ENCODE measurements at regions not wholly inside any gene's neighbourhood (a gene's known extent, or its start where the extent isn't known, plus 50 kb on each side); places are given as distances from the start of the nearest gene placed in this dataset.
"Not testable (repeated sequence)": the region's sequence is repeated elsewhere in the genome, so short reads cannot be mapped to it uniquely, and the experiment has no call there.

- no peak for TF ChIP-seq CTCF (conservative IDR thresholded peaks at IDR 0.05; ENCODE audit: low read depth, low read length)
- DNase-seq (ENCODE audit: low read depth), result no peak
These were observed 348.3 kb downstream of the ACTR3B start for GRCh38 chr7:153107826-153108225.

GRCh38 chr7:153109566-153109965 lies 350.0 kb downstream of the ACTR3B start:
- no peak for DNase-seq (ENCODE audit: low read depth)
- no peak for TF ChIP-seq CTCF (conservative IDR thresholded peaks at IDR 0.05; ENCODE audit: low read depth, low read length)
- H3K4me3 ChIP-seq (ENCODE audit: low read depth, low read length), result no peak overlapping the region

More at GRCh38 chr7:153107826-153108225, 348.3 kb downstream of the ACTR3B start:
- no peak overlapping the region for H3K4me3 ChIP-seq (ENCODE audit: low read depth, low read length)

GRCh38 chr7:153110606-153111005 lies 351.1 kb downstream of the ACTR3B start:
- no peak for TF ChIP-seq CTCF (conservative IDR thresholded peaks at IDR 0.05; ENCODE audit: low read depth, low read length)
- DNase-seq (ENCODE audit: low read depth), result no peak
- no peak overlapping the region for H3K4me3 ChIP-seq (ENCODE audit: low read depth, low read length)

GRCh38 chr7:153122255-153122654 lies 362.7 kb downstream of the ACTR3B start:
- DNase-seq (ENCODE audit: low read depth); H3K4me3 ChIP-seq (ENCODE audit: low read depth, low read length): not testable (repeated sequence)

GRCh38 chr7:153130052-153130451 lies 370.5 kb downstream of the ACTR3B start:
- no peak for TF ChIP-seq CTCF (conservative IDR thresholded peaks at IDR 0.05; ENCODE audit: low read depth, low read length)
- DNase-seq (ENCODE audit: low read depth), result no peak

GRCh38 chr7:153151766-153152165 lies 392.2 kb downstream of the ACTR3B start:
- no peak overlapping the region for H3K4me3 ChIP-seq (ENCODE audit: low read depth, low read length)
- no peak for TF ChIP-seq CTCF (conservative IDR thresholded peaks at IDR 0.05; ENCODE audit: low read depth, low read length)
- DNase-seq (ENCODE audit: low read depth), result no peak

More at GRCh38 chr7:153130052-153130451, 370.5 kb downstream of the ACTR3B start:
- no peak overlapping the region for H3K4me3 ChIP-seq (ENCODE audit: low read depth, low read length)

GRCh38 chr7:153152801-153153422 lies 393.4 kb downstream of the ACTR3B start:
- no peak overlapping the region for H3K4me3 ChIP-seq (ENCODE audit: low read depth, low read length)
- TF ChIP-seq CTCF (conservative IDR thresholded peaks at IDR 0.05; ENCODE audit: low read depth, low read length), result no peak
- no peak for DNase-seq (ENCODE audit: low read depth)
